Endothelial cell of umbilical vein (primary cell): ENCODE measurements at regions not wholly inside any gene's neighbourhood (a gene's known extent, or its start where the extent isn't known, plus 50 kb on each side); places are given as distances from the start of the nearest gene placed in this dataset.

Source experiments
- BruUV-seq: library from RNA; stranded (reverse); fragments of 400-500 nt; replicated peaks from 2 replicates; lab custom pipeline; 2021; lab: Mats Ljungman, UMichigan
- CTCF ChIA-PET: fragments of 300-600, 350-600 bp; sonication (Branson Sonifier 250); formaldehyde crosslinking; loops from one replicate; lab custom pipeline; 2021; ENCODE audit warnings: antibody characterized with exemption, inconsistent platforms; lab: Charles Lee
- POLR2A ChIA-PET: fragments of 300-600, 350-600 bp; sonication (Branson Sonifier 250); formaldehyde crosslinking; loops from one replicate; lab custom pipeline; 2021; ENCODE audit warnings: antibody characterized with exemption, inconsistent platforms; lab: Charles Lee
- DNase-seq: peaks from one replicate; pipeline ENCODE4 v3.0.0-alpha.2; 2011; ENCODE audit warnings: low read depth, low spot score
- FAIRE-seq: peaks from 2 replicates; lab custom pipeline; 2011; peaks lifted over from hg19 to GRCh38; lab: Jason Lieb, UNC
- H2AFZ ChIP-seq: 2 replicates; pipeline ENCODE4 v1.6.0; 2012; ENCODE audit warnings: low read depth, low read length, control low read depth, inconsistent platforms
- H3K27ac ChIP-seq: 2 replicates; pipeline ENCODE4 v1.5.1; 2011; ENCODE audit warnings: low read depth, mild to moderate bottlenecking, control low read depth, low read length, moderate library complexity; ENCODE audit not compliant: insufficient read depth
- H3K27me3 ChIP-seq, 2 experiments: 2 replicates each; pipeline versions ENCODE4 v1.6.0 to v1.6.1; 2011; ENCODE audit warnings: low read length in 2 of 2, mixed read lengths in 1 of 2; ENCODE audit not compliant: control insufficient read depth in 2 of 2, insufficient read depth in 2 of 2
- H3K36me3 ChIP-seq, 2 experiments: 2 replicates in 1 of 2; 3 replicates in 1 of 2; pipeline ENCODE4 v1.5.1; 2011; ENCODE audit warnings: low read length in 2 of 2, mild to moderate bottlenecking in 1 of 2, moderate library complexity in 1 of 2; ENCODE audit not compliant: control insufficient read depth in 2 of 2, insufficient read depth in 2 of 2; ENCODE audit errors: extremely low read depth in 1 of 2
- H3K4me1 ChIP-seq: 3 replicates; pipeline ENCODE4 v1.5.1; 2011; ENCODE audit warnings: mild to moderate bottlenecking, low read length; ENCODE audit not compliant: control insufficient read depth, insufficient read depth; ENCODE audit errors: extremely low read depth
- H3K4me2 ChIP-seq: 2 replicates; pipeline ENCODE4 v1.6.1; 2011; ENCODE audit warnings: low read length, control low read depth, mixed read lengths; ENCODE audit not compliant: insufficient read depth
- H3K4me3 ChIP-seq, 3 experiments: fragments of 200-600 bp in 1 of 3; sonication (generic), shearing (Covaris generic) in 1 of 3; replicated peaks in 1 of 3; 2 replicates each; pipeline ENCODE4 v1.5.1; 2011 to 2016; ENCODE audit warnings: control low read depth in 3 of 3, low read length in 3 of 3, mild to moderate bottlenecking in 2 of 3, inconsistent platforms in 1 of 3, low read depth in 1 of 3, moderate library complexity in 1 of 3; ENCODE audit not compliant: insufficient read depth in 1 of 3
- H3K79me2 ChIP-seq: 2 replicates; pipeline ENCODE4 v1.6.0; 2012; ENCODE audit warnings: low read length, inconsistent platforms; ENCODE audit not compliant: control insufficient read depth, insufficient read depth
- H3K9ac ChIP-seq: replicated peaks from 2 replicates; pipeline ENCODE3; 2011; ENCODE audit warnings: low read length, control low read depth; ENCODE audit not compliant: insufficient read depth; ENCODE audit errors: extremely low read depth
- H3K9me1 ChIP-seq: replicated peaks from 3 replicates; pipeline ENCODE4 v1.6.0; 2011; ENCODE audit warnings: mild to moderate bottlenecking, low read length; ENCODE audit not compliant: control insufficient read depth, insufficient read depth; ENCODE audit errors: extremely low read depth
- H3K9me3 ChIP-seq: replicated peaks from 2 replicates; pipeline ENCODE4 v1.5.1; 2012; ENCODE audit warnings: low read length, inconsistent platforms; ENCODE audit not compliant: control insufficient read depth, insufficient read depth
- H4K20me1 ChIP-seq: replicated peaks from 2 replicates; pipeline ENCODE3; 2011; ENCODE audit warnings: mild to moderate bottlenecking, low read length; ENCODE audit not compliant: control insufficient read depth, insufficient read depth; ENCODE audit errors: extremely low read depth
- EZH2 ChIP-seq: IDR thresholded peaks from 2 replicates; pipeline ENCODE4 v1.6.1; 2012; ENCODE audit warnings: borderline replicate concordance, low read depth, mild to moderate bottlenecking, moderate library complexity, low read length, inconsistent platforms; ENCODE audit not compliant: severe bottlenecking
- FOS ChIP-seq: IDR thresholded peaks from 2 replicates; pipeline ENCODE4 v1.6.1; 2011; ENCODE audit warnings: mild to moderate bottlenecking, low read length, moderate library complexity, borderline replicate concordance; ENCODE audit not compliant: insufficient read depth
- JUN ChIP-seq: IDR thresholded peaks from 2 replicates; pipeline ENCODE4 v1.6.1; 2011; ENCODE audit warnings: borderline replicate concordance, low read depth; ENCODE audit not compliant: insufficient read length, insufficient read depth
- POLR2A ChIP-seq: IDR thresholded peaks from 2 replicates; pipeline ENCODE4 v1.6.1; 2012; ENCODE audit warnings: low read depth, mild to moderate bottlenecking, control low read depth, low read length
- POLR2AphosphoS5 ChIP-seq: IDR thresholded peaks from 2 replicates; pipeline ENCODE4 v1.6.1; 2012; ENCODE audit warnings: low read depth, mild to moderate bottlenecking, control low read depth, low read length, moderate library complexity; ENCODE audit not compliant: insufficient read depth
- dilution Hi-C: fragments of 300-500 bp; cut with MboI; formaldehyde crosslinking; loops from one replicate; pipeline ENCODE4 v1.15.0; 2019; ENCODE audit warnings: low sequenced_read_pairs; ENCODE audit not compliant: extremely low pct_ligation_motif_present
- intact Hi-C: fragments of 100-400 bp; cut with micrococcal nuclease; formaldehyde crosslinking; loops from one replicate; pipeline ENCODE4 v1.10.0; 2022
- TF ChIP-seq, protein P1 (sequence below): IDR thresholded peaks from 2 replicates; pipeline ENCODE4 v1.6.1; 2011; ENCODE audit not compliant: insufficient read depth, insufficient read length
- TF ChIP-seq, protein P2 (sequence below), 2 donors: IDR thresholded peaks; 1 replicate in 1 of 2; 2 replicates in 1 of 2; pipeline ENCODE4 v1.5.1; 2011; ENCODE audit warnings: low read length in 2 of 2, mild to moderate bottlenecking in 2 of 2, moderate library complexity in 2 of 2, control low read depth in 1 of 2, inconsistent platforms in 1 of 2, low read depth in 1 of 2; ENCODE audit not compliant: insufficient read depth in 1 of 2; ENCODE audit errors: extremely low read depth in 1 of 2

DNA sequence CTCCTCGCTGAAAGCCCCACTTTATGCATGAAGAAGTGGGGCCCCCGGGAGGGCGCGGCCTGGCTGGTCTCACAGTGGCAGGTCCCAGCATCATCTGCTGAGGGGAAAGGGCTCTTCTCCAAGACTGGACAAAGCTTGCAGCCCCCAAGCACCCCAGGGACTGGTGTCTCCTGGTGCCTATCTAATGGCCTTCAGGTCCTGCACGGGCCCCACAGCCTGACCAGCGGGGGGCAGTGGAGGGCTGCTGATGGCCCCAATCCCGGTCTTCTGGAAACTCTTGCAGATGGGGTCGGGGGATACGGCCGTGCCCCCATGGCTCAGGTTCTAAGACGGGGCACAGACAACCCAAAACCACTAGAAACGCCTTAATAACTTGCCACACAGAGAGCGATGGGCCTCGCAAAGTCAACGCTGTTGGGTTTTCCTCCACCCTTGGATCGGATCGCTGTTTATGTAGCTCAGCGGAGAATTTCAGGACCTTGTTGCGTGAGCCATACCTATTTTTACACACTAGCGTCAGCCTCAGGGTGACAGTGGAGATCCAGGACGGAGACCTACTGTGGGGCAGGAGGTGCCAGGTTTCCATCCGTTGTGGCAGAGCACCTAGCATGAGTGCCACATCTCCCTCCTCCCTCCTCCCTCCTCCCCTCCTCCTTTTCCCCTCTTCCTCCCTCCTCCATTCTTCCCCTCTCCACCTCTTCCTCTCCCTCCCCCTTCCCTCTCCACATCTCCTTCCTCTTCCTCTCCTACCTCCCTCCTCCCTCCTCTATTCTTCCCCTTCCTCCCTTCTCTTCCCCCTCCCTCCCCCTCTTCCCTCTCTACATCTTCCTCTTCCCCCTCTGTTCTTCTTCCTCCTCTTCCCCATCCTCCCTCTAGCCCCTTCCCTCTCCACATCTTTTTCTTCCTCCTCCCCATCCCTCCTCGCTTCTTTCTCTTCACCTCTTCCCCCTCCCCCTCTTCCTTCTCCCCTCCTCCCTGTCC, 79.3 kb upstream of the ALDH1L1 start:
- no peaks in the 10 kb centered on the region for H3K9me1 ChIP-seq
- intact Hi-C loops: loop anchor here (1.0 to 2.0 kb wide), 2 partner anchors 130 to 215 kb away; partner anchors contain the start of gene ZXDC
- BruUV-seq: no TSS peak
- H3K27ac ChIP-seq: no peak overlapping the region
- H3K27me3 ChIP-seq: peaks cover 0 to under 1% of the 10 kb centered on the region in 2 experiments
- peak; percentile 54 for DNase-seq
- no peaks in the 10 kb centered on the region for H4K20me1 ChIP-seq
- ChIA-PET CTCF (interaction anchor here (0.6 to 4.0 kb wide), 24 partner anchors 11 to 263 kb away, joined by 3 to 112 read pairs (median 3); partner anchors contain the start of genes KLF15 and ZXDC), POLR2A (interaction anchor here (1.0 kb wide), 1 partner anchor 129 kb away, joined by 3 read pairs; no protein-coding TSS in a partner anchor)
- H3K9ac ChIP-seq: no peak overlapping the region
- H3K4me3 ChIP-seq: no peak overlapping the region
- H3K79me2 ChIP-seq: no peaks in the 10 kb centered on the region
- dilution Hi-C loops: no loop called here
- H3K4me1 ChIP-seq: no peaks in the 10 kb centered on the region
- no peak for TF ChIP-seq EZH2
- no peak for TF ChIP-seq JUN
- no peak for TF ChIP-seq POLR2AphosphoS5
- TF ChIP-seq, protein P1, sequence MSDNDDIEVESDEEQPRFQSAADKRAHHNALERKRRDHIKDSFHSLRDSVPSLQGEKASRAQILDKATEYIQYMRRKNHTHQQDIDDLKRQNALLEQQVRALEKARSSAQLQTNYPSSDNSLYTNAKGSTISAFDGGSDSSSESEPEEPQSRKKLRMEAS: no peak
- TF ChIP-seq, protein P2, sequence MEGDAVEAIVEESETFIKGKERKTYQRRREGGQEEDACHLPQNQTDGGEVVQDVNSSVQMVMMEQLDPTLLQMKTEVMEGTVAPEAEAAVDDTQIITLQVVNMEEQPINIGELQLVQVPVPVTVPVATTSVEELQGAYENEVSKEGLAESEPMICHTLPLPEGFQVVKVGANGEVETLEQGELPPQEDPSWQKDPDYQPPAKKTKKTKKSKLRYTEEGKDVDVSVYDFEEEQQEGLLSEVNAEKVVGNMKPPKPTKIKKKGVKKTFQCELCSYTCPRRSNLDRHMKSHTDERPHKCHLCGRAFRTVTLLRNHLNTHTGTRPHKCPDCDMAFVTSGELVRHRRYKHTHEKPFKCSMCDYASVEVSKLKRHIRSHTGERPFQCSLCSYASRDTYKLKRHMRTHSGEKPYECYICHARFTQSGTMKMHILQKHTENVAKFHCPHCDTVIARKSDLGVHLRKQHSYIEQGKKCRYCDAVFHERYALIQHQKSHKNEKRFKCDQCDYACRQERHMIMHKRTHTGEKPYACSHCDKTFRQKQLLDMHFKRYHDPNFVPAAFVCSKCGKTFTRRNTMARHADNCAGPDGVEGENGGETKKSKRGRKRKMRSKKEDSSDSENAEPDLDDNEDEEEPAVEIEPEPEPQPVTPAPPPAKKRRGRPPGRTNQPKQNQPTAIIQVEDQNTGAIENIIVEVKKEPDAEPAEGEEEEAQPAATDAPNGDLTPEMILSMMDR (IDR thresholded peaks at IDR 0.05; ENCODE audit: extremely low read depth in 1 of 2, insufficient read depth in 1 of 2, low read depth in 1 of 2, low read length in 2 of 2): peak; percentile 86 to 88
- TF ChIP-seq POLR2A: no peak
- no peak for TF ChIP-seq FOS
- H2AFZ ChIP-seq: no peak overlapping the region
- H3K36me3 ChIP-seq: no peaks in the 10 kb centered on the region
- FAIRE-seq: peak; percentile 42
- H3K4me2 ChIP-seq: no peak overlapping the region
- H3K9me3 ChIP-seq: no peaks in the 10 kb centered on the region
